GM21447 (cell line): ENCODE measurements at regions not wholly inside any gene's neighbourhood (a gene's known extent, or its start where the extent isn't known, plus 50 kb on each side); places are given as distances from the start of the nearest gene placed in this dataset.
"Not testable (repeated sequence)": the region's sequence is repeated elsewhere in the genome, so short reads cannot be mapped to it uniquely, and the experiment has no call there.

Experiments used
- ATAC-seq: cut with Tn5 transposase; IDR thresholded peaks from one replicate; pipeline ENCODE4 v1.9.1; 2021; ENCODE audit not compliant: unreplicated experiment

GRCh38 chr9:63912451-63912850 lies 1372.6 kb downstream of the FOXD4L5 start:
- not testable (repeated sequence) for ATAC-seq

- ATAC-seq = not testable (repeated sequence)
These were observed 1375.9 kb downstream of the FOXD4L5 start for GRCh38 chr9:63909076-63909475.

- ATAC-seq = not testable (repeated sequence)
These were observed 1385.3 kb downstream of the FOXD4L5 start for GRCh38 chr9:63899637-63900190.

- not testable (repeated sequence) for ATAC-seq
These were observed 1403.6 kb downstream of the FOXD4L5 start for GRCh38 chr9:63881386-63881785.

GRCh38 chr9:63876380-63876779 lies 1408.6 kb downstream of the FOXD4L5 start:
- not testable (repeated sequence) for ATAC-seq

- ATAC-seq = peak; percentile 77
These were observed 1425.4 kb downstream of the FOXD4L5 start for GRCh38 chr9:63859475-63860215.

- not testable (repeated sequence) for ATAC-seq
These were observed 1425.9 kb downstream of the FOXD4L5 start for GRCh38 chr9:63859090-63859474.

- ATAC-seq = not testable (repeated sequence)
These were observed 1431.8 kb downstream of the FOXD4L5 start for GRCh38 chr9:63853140-63853751.

GRCh38 chr9:63824804-63825203 lies 1460.2 kb downstream of the FOXD4L5 start:
- ATAC-seq = not testable (repeated sequence)

GRCh38 chr9:63823375-63824201 lies 1461.4 kb downstream of the FOXD4L5 start:
- ATAC-seq = not testable (repeated sequence)

GRCh38 chr9:63822615-63823374 lies 1462.2 kb downstream of the FOXD4L5 start:
- ATAC-seq = not testable (repeated sequence)

- ATAC-seq = not testable (repeated sequence)
These were observed 1463.7 kb downstream of the FOXD4L5 start for GRCh38 chr9:63821293-63821692.

- ATAC-seq = not testable (repeated sequence)
These were observed 1464.1 kb downstream of the FOXD4L5 start for GRCh38 chr9:63820882-63821281.

GRCh38 chr9:63820383-63820782 lies 1464.6 kb downstream of the FOXD4L5 start:
- ATAC-seq = not testable (repeated sequence)

GRCh38 chr9:63817622-63818518 lies 1467.1 kb downstream of the FOXD4L5 start:
- peak; percentile 56 for ATAC-seq

GRCh38 chr9:63816751-63817621 lies 1468.0 kb downstream of the FOXD4L5 start:
- ATAC-seq = peak; percentile 75

- ATAC-seq = not testable (repeated sequence)
These were observed 1469.9 kb downstream of the FOXD4L5 start for GRCh38 chr9:63814970-63815669.
